ENCODE measurements at regions not wholly inside any gene's neighbourhood (a gene's known extent, or its start where the extent isn't known, plus 50 kb on each side); places are given as distances from the start of the nearest gene placed in this dataset.

- Histone ChIP-seq H3K79me2 (replicated peaks; ENCODE audit: insufficient read depth) (no peaks in the 10 kb centered on the region), H3K4me2 (no peak overlapping the region), H3K4me1 (ENCODE audit: insufficient read depth) (peaks cover 17% of the 10 kb centered on the region), H4K20me1 (replicated peaks; ENCODE audit: insufficient read depth) (no peaks in the 10 kb centered on the region), H3K4me3 (no peak overlapping the region), H3F3A (replicated peaks; ENCODE audit: low read depth) (no peaks in the 10 kb centered on the region), H3K9me2 (ENCODE audit: insufficient read depth) (peaks cover 4% of the 10 kb centered on the region), H2AFZ (no peak overlapping the region), H3K27me3 (ENCODE audit: insufficient read depth) (no peaks in the 10 kb centered on the region), H3K27ac (ENCODE audit: low read depth) (no peak overlapping the region), H3K36me3 (ENCODE audit: insufficient read depth) (no peaks in the 10 kb centered on the region)
- ATAC-seq = no peak
- H3K9me3 Mint-ChIP-seq = no peaks in the 10 kb centered on the region; the same call in 2 of the 3 replicates
- DNase-seq (ENCODE audit: low spot score) = no peak
- H3K4me3 Mint-ChIP-seq = no peak overlapping the region
- TF ChIP-seq EZH2phosphoT487 (IDR thresholded peaks at IDR 0.05; ENCODE audit: unreplicated experiment) (no peak), ZNF331 (CRISPR knock-in tag; IDR thresholded peaks at IDR 0.05; ENCODE audit: low read depth) (no peak), ZNF114 (CRISPR knock-in tag; IDR thresholded peaks at IDR 0.05) (no peak), STAT1 (IDR thresholded peaks at IDR 0.05; ENCODE audit: unreplicated experiment) (no peak), CTCF (conservative IDR thresholded peaks at IDR 0.05; ENCODE audit: low read depth in 2 of 2) (no peak), ZNF462 (CRISPR knock-in tag; IDR thresholded peaks at IDR 0.05) (no peak), JUNB (IDR thresholded peaks at IDR 0.05; ENCODE audit: unreplicated experiment) (no peak), CREB1 (CRISPR knock-in tag; IDR thresholded peaks at IDR 0.05; ENCODE audit: low read depth) (no peak), NANOG (IDR thresholded peaks at IDR 0.05; ENCODE audit: borderline replicate concordance) (no peak), EZH2 (IDR thresholded peaks at IDR 0.05; ENCODE audit: low read depth, unreplicated experiment) (no peak)
- H3K4me1 Mint-ChIP-seq = peaks cover 28% of the 10 kb centered on the region
- H3K27me3 Mint-ChIP-seq (ENCODE audit: insufficient read depth, low read depth, poor library complexity) = peaks cover 2% of the 10 kb centered on the region
- H3K36me3 Mint-ChIP-seq (ENCODE audit: low read depth) = no peaks in the 10 kb centered on the region
- no peak overlapping the region for H3K27ac Mint-ChIP-seq
Measured at GRCh38 chr9:3746296-3747275, 220.8 kb upstream of the RFX3 start.
